AG10803 (cell line): ENCODE measurements at regions not wholly inside any gene's neighbourhood (a gene's known extent, or its start where the extent isn't known, plus 50 kb on each side); places are given as distances from the start of the nearest gene placed in this dataset.

Experiments
- DNase-seq: peaks from one replicate; pipeline ENCODE4 v3.0.0; 2010; ENCODE audit warnings: low read depth
- H3K4me3 ChIP-seq: 2 replicates; pipeline ENCODE4 v1.5.1; 2011; ENCODE audit warnings: mild to moderate bottlenecking, low read length, control low read depth
- CTCF ChIP-seq: conservative IDR thresholded peaks from 2 replicates; pipeline ENCODE4 v1.5.1; 2011; ENCODE audit warnings: mild to moderate bottlenecking, low read length, control low read depth, inconsistent platforms

- no peak for DNase-seq
- no peak overlapping the region for H3K4me3 ChIP-seq
Observed at GRCh38 chr5:65068410-65068809, 299.7 kb downstream of the CWC27 start.

GRCh38 chr5:65070026-65070425, 301.3 kb downstream of the CWC27 start:
- no peak overlapping the region for H3K4me3 ChIP-seq
- no peak for DNase-seq
- TF ChIP-seq CTCF, result no peak

More at GRCh38 chr5:65068410-65068809, 299.7 kb downstream of the CWC27 start:
- no peak for TF ChIP-seq CTCF

- DNase-seq, result no peak
- TF ChIP-seq CTCF, result no peak
- no peak overlapping the region for H3K4me3 ChIP-seq
Observed at GRCh38 chr5:65072850-65073249, 304.1 kb downstream of the CWC27 start.

- TF ChIP-seq CTCF, result no peak
- no peak overlapping the region for H3K4me3 ChIP-seq
- peak; percentile 48 for DNase-seq
Observed at GRCh38 chr5:65073250-65073661, 304.5 kb downstream of the CWC27 start.

- no peak for DNase-seq
- H3K4me3 ChIP-seq, result no peak overlapping the region
- TF ChIP-seq CTCF, result no peak
Observed at GRCh38 chr5:65075623-65076250, 307.0 kb downstream of the CWC27 start.

GRCh38 chr5:65076251-65076869, 307.6 kb downstream of the CWC27 start:
- DNase-seq, result peak; percentile 64
- peak; percentile 26 for TF ChIP-seq CTCF
- no peak overlapping the region for H3K4me3 ChIP-seq

GRCh38 chr5:65077653-65078052, 308.9 kb downstream of the CWC27 start:
- DNase-seq, result no peak
- TF ChIP-seq CTCF, result no peak
- no peak overlapping the region for H3K4me3 ChIP-seq
